A549 (cell line): ENCODE measurements at regions not wholly inside any gene's neighbourhood (a gene's known extent, or its start where the extent isn't known, plus 50 kb on each side); places are given as distances from the start of the nearest gene placed in this dataset.

Experiments used
- ATAC-seq, 2 experiments: fragments of 200-7000 bp in 1 of 2; fragments of >200 bp in 1 of 2; cut with Nextera tagmentation in 1 of 2; cut with Tn5 transposase in 1 of 2; 3 replicates each; pipeline versions ENCODE4 v1.8.0 to v1.9.1; 2018 to 2020; ENCODE audit warnings: mild to moderate bottlenecking in 1 of 2, moderate library complexity in 1 of 2
- CTCF ChIA-PET: fragments of 300-600 bp; sonication (Branson Sonifier 250); formaldehyde crosslinking; extraction: SDS; loops from one replicate; lab custom pipeline; 2021; ENCODE audit warnings: antibody characterized with exemption, inconsistent platforms; lab: Yijun Ruan, JAX
- POLR2A ChIA-PET: fragments of 350-600 bp; formaldehyde crosslinking; extraction: SDS; loops from one replicate; lab custom pipeline; 2021; ENCODE audit warnings: antibody characterized with exemption, inconsistent platforms; lab: Yijun Ruan, JAX
- DNase-seq, 2 experiments: peaks; one replicate each; pipeline versions ENCODE4 v3.0.0 to v3.0.0-alpha.2; 2011 to 2016; ENCODE audit warnings: low read depth in 1 of 2, low spot score in 1 of 2
- FAIRE-seq: peaks from 2 replicates; lab custom pipeline; 2011; peaks lifted over from hg19 to GRCh38; lab: Jason Lieb, UNC
- H3K27ac ChIP-seq, 2 experiments: fragments of >200 bp; sonication (Bioruptor Twin); formaldehyde crosslinking; 3 replicates each; pipeline ENCODE4 v1.5.1; 2016 to 2017
- H3K4me1 ChIP-seq: fragments of >200 bp; sonication (Bioruptor Twin); formaldehyde crosslinking; 3 replicates; pipeline ENCODE4 v1.6.1; 2016
- H3K4me2 ChIP-seq: fragments of >200 bp; sonication (Bioruptor Twin); formaldehyde crosslinking; 3 replicates; pipeline ENCODE4 v1.6.1; 2016
- H3K4me3 ChIP-seq: fragments of >200 bp; sonication (Bioruptor Twin); formaldehyde crosslinking; 3 replicates; pipeline ENCODE4 v1.5.1; 2016
- H3K9me3 ChIP-seq: fragments of >200 bp; sonication (Bioruptor Twin); formaldehyde crosslinking; 3 replicates; pipeline ENCODE4 v1.6.1; 2016
- BHLHE40 ChIP-seq: IDR thresholded peaks from 2 replicates; pipeline ENCODE4 v1.6.1; 2012; ENCODE audit warnings: low read depth, low read length, inconsistent platforms
- CBX8 ChIP-seq: fragments of 200-600 bp; sonication (generic); IDR thresholded peaks from 2 replicates; pipeline ENCODE4 v1.6.1; 2016
- CEBPB ChIP-seq, 2 experiments: fragments of >200 bp in 1 of 2; sonication (Bioruptor Twin) in 1 of 2; formaldehyde crosslinking in 1 of 2; IDR thresholded peaks; 2 replicates each; pipeline ENCODE4 v1.6.1; 2012 to 2016
- CHD2 ChIP-seq: fragments of 150-350 bp; IDR thresholded peaks from 2 replicates; pipeline ENCODE4 v1.6.1; 2014; ENCODE audit warnings: low read length; ENCODE audit not compliant: partially characterized antibody
- CTCF ChIP-seq: fragments of >200 bp; sonication (Bioruptor Twin); formaldehyde crosslinking; IDR thresholded peaks from 3 replicates; pipeline ENCODE4 v1.5.1; 2016
- ELK1 ChIP-seq: fragments of 150-350 bp; IDR thresholded peaks from 2 replicates; pipeline ENCODE4 v1.6.1; 2014; ENCODE audit warnings: low read depth, mild to moderate bottlenecking, low read length
- ESRRA ChIP-seq: fragments of 150-350 bp; IDR thresholded peaks from 2 replicates; pipeline ENCODE4 v1.6.1; 2014; ENCODE audit warnings: mild to moderate bottlenecking, low read length, borderline replicate concordance
- FOSB ChIP-seq: fragments of 250-450 bp; sonication (Bioruptor Pico); IDR thresholded peaks from 2 replicates; pipeline ENCODE4 v1.5.0; 2020; ENCODE audit warnings: mild to moderate bottlenecking, moderate library complexity
- HEYL ChIP-seq: fragments of 250-450 bp; sonication (Bioruptor Pico); IDR thresholded peaks from 2 replicates; pipeline ENCODE4 v1.8.0; 2021; ENCODE audit warnings: mild to moderate bottlenecking, moderate library complexity
- HMGXB4 ChIP-seq: fragments of 250-450 bp; sonication (Bioruptor Pico); IDR thresholded peaks from 2 replicates; pipeline ENCODE4 v1.5.0; 2021; ENCODE audit warnings: mild to moderate bottlenecking, moderate library complexity, borderline replicate concordance
- HOXA7 ChIP-seq: fragments of 250-450 bp; sonication (Bioruptor Pico); IDR thresholded peaks from 2 replicates; pipeline ENCODE4 v1.5.0; 2020; ENCODE audit warnings: mild to moderate bottlenecking, moderate library complexity
- HOXB13 ChIP-seq: fragments of 250-450 bp; sonication (Bioruptor Pico); IDR thresholded peaks from 2 replicates; pipeline ENCODE4 v1.5.0; 2020; ENCODE audit warnings: low read depth, mild to moderate bottlenecking, moderate library complexity
- JUNB ChIP-seq: fragments of >200 bp; sonication (Bioruptor Twin); formaldehyde crosslinking; IDR thresholded peaks from 2 replicates; pipeline ENCODE4 v1.6.1; 2016
- MAFK ChIP-seq: fragments of 450-650 bp; IDR thresholded peaks from 2 replicates; pipeline ENCODE4 v1.6.1; 2014; ENCODE audit not compliant: partially characterized antibody
- MAX ChIP-seq: IDR thresholded peaks from 2 replicates; pipeline ENCODE4 v1.6.1; 2012
- NPAS2 ChIP-seq: fragments of 250-450 bp; sonication (Bioruptor Pico); IDR thresholded peaks from 2 replicates; pipeline ENCODE4 v1.8.0; 2022; ENCODE audit warnings: mild to moderate bottlenecking, moderate library complexity, borderline replicate concordance
- NR3C1 ChIP-seq: fragments of >200 bp; sonication (Bioruptor Twin); formaldehyde crosslinking; IDR thresholded peaks from 3 replicates; pipeline ENCODE4 v1.6.1; 2017
- PBX3 ChIP-seq: IDR thresholded peaks from 2 replicates; pipeline ENCODE4 v1.6.1; 2012
- RAD21 ChIP-seq, 2 experiments: fragments of >200 bp in 1 of 2; sonication (Bioruptor Twin) in 1 of 2; formaldehyde crosslinking in 1 of 2; IDR thresholded peaks in 1 of 2; conservative IDR thresholded peaks in 1 of 2; 2 replicates in 1 of 2; 3 replicates in 1 of 2; pipeline ENCODE4 v1.6.1; 2012 to 2018; ENCODE audit warnings: inconsistent platforms in 1 of 2
- RCOR1 ChIP-seq: fragments of 150-350 bp; IDR thresholded peaks from 2 replicates; pipeline ENCODE4 v1.6.1; 2014; ENCODE audit warnings: antibody characterized with exemption, low read length, low read depth
- RFX5 ChIP-seq: fragments of 450-650 bp; IDR thresholded peaks from 2 replicates; pipeline ENCODE4 v1.7.1; 2014; ENCODE audit warnings: antibody characterized with exemption, mild to moderate bottlenecking, moderate library complexity
- RNF2 ChIP-seq: fragments of 200-600 bp; sonication (generic); IDR thresholded peaks from 2 replicates; pipeline ENCODE4 v1.6.1; 2016; ENCODE audit warnings: low read depth, mild to moderate bottlenecking, antibody characterized with exemption, moderate library complexity, borderline replicate concordance
- TFCP2L1 ChIP-seq: fragments of 250-450 bp; sonication (Bioruptor Pico); IDR thresholded peaks from 2 replicates; pipeline ENCODE4 v1.5.0; 2021; ENCODE audit warnings: mild to moderate bottlenecking
- TP53 ChIP-seq: fragments of 250-450 bp; sonication (Bioruptor Pico); IDR thresholded peaks from 2 replicates; pipeline ENCODE4 v1.5.0; 2021; ENCODE audit warnings: mild to moderate bottlenecking, moderate library complexity
- USF2 ChIP-seq: fragments of 450-650 bp; IDR thresholded peaks from 2 replicates; pipeline ENCODE4 v1.6.1; 2014; ENCODE audit warnings: antibody characterized with exemption
- ZFP36 ChIP-seq: fragments of 450-650 bp; IDR thresholded peaks from 2 replicates; pipeline ENCODE4 v1.6.1; 2014; ENCODE audit warnings: borderline replicate concordance; ENCODE audit not compliant: partially characterized antibody
- ZNF302 ChIP-seq: fragments of 250-450 bp; sonication (Bioruptor Pico); IDR thresholded peaks from 2 replicates; pipeline ENCODE4 v1.9.0; 2021; ENCODE audit warnings: inconsistent platforms, mild to moderate bottlenecking, moderate library complexity
- ZSCAN20 ChIP-seq: fragments of 250-450 bp; sonication (Bioruptor Pico); IDR thresholded peaks from 2 replicates; pipeline ENCODE4 v1.8.0; 2022; ENCODE audit warnings: mild to moderate bottlenecking, moderate library complexity
- WGBS: methylation state at CpG from one replicate; pipeline ENCODE4 v1.1.6; 2017; ENCODE audit errors: missing lambda C conversion rate; 5-methylcytosine and 5-hydroxymethylcytosine counted together

GRCh38 chr10:55063811-55064210, 262.8 kb upstream of the PCDH15 start:
- no peak for TF ChIP-seq ESRRA
- no peak for TF ChIP-seq NR3C1
- no peak for TF ChIP-seq BHLHE40
- no peak for TF ChIP-seq CHD2
- no peak for TF ChIP-seq ZNF302 (CRISPR knock-in tag)
- no peak for TF ChIP-seq HOXB13
- TF ChIP-seq FOSB: no peak
- no peak for TF ChIP-seq CTCF
- TF ChIP-seq RCOR1: no peak
- TF ChIP-seq MAFK: no peak
- no peak for TF ChIP-seq ZSCAN20 (CRISPR knock-in tag)
- TF ChIP-seq TFCP2L1 (CRISPR knock-in tag): no peak
- no peak for TF ChIP-seq NPAS2 (CRISPR knock-in tag)
- TF ChIP-seq JUNB: no peak
- no peak for TF ChIP-seq TP53 (CRISPR knock-in tag)
- TF ChIP-seq ELK1: no peak
- TF ChIP-seq USF2: no peak
- TF ChIP-seq RFX5: no peak
- POLR2A ChIA-PET: no interaction called here
- Histone ChIP-seq H3K9me3 (no peaks in the 10 kb centered on the region), H3K4me3 (no peak overlapping the region), H3K27ac (no peak overlapping the region), H3K4me1 (no peaks in the 10 kb centered on the region), H3K4me2 (no peak overlapping the region)
- CTCF ChIA-PET: no interaction called here
- no peak for DNase-seq
- no peak for ATAC-seq
- no peak for FAIRE-seq

GRCh38 chr10:55062349-55062748, 261.3 kb upstream of the PCDH15 start:
- CTCF ChIA-PET: no interaction called here
- TF ChIP-seq CEBPB (IDR thresholded peaks at IDR 0.05): no peak
- TF ChIP-seq ESRRA: no peak
- no peak for TF ChIP-seq MAX
- no peak for TF ChIP-seq RNF2
- no peak for TF ChIP-seq HEYL (CRISPR knock-in tag)
- TF ChIP-seq MAFK: no peak
- no peak for TF ChIP-seq HOXA7
- TF ChIP-seq NPAS2 (CRISPR knock-in tag): no peak
- no peak overlapping the region for H3K4me2 ChIP-seq
- ATAC-seq (no peak), FAIRE-seq (no peak), DNase-seq (no peak)
- POLR2A ChIA-PET: no interaction called here
- H3K9me3 ChIP-seq: no peaks in the 10 kb centered on the region
- no peaks in the 10 kb centered on the region for H3K4me1 ChIP-seq
- no peak overlapping the region for H3K27ac ChIP-seq
- no peak overlapping the region for H3K4me3 ChIP-seq

- TF ChIP-seq CHD2 (no peak), NPAS2 (CRISPR knock-in tag) (no peak), ZFP36 (no peak), HMGXB4 (CRISPR knock-in tag) (no peak), BHLHE40 (no peak), CBX8 (no peak), PBX3 (no peak), RAD21 (conservative IDR thresholded peaks at IDR 0.05 in 1 of 2, IDR thresholded peaks at IDR 0.05 in 1 of 2) (no peak)
- no peak for ATAC-seq
- no peak for DNase-seq
- Histone ChIP-seq H3K9me3 (no peaks in the 10 kb centered on the region), H3K4me2 (no peak overlapping the region), H3K4me1 (no peaks in the 10 kb centered on the region), H3K4me3 (no peak overlapping the region), H3K27ac (no peak overlapping the region)
- ChIA-PET POLR2A (no interaction called here), CTCF (no interaction called here)
- FAIRE-seq: no peak
- 8% methylated on average over 5 of the region's 5 CpGs for WGBS
These were observed 257.8 kb upstream of the PCDH15 start for GRCh38 chr10:55058800-55059199.
